Panc1 (cell line): ENCODE measurements at regions not wholly inside any gene's neighbourhood (a gene's known extent, or its start where the extent isn't known, plus 50 kb on each side); places are given as distances from the start of the nearest gene placed in this dataset.

Experiments
- ATAC-seq: fragments of 200-7000 bp; cut with Tn5 transposase; 2 replicates; pipeline ENCODE4 v1.9.1; 2020; ENCODE audit warnings: mild to moderate bottlenecking, moderate library complexity
- BruUV-seq: library from RNA; stranded (reverse); fragments of 400-500 nt; replicated peaks from 2 replicates; lab custom pipeline; 2021; lab: Mats Ljungman, UMichigan
- CTCF ChIA-PET: fragments of 300-600 bp; sonication (Branson Sonifier 250); formaldehyde crosslinking; loops from one replicate; lab custom pipeline; 2022; ENCODE audit warnings: antibody characterized with exemption; lab: Charles Lee
- POLR2A ChIA-PET: fragments of 300-600 bp; sonication (Branson Sonifier 250); formaldehyde crosslinking; loops from one replicate; lab custom pipeline; 2022; ENCODE audit warnings: antibody characterized with exemption; lab: Charles Lee
- DNase-seq: peaks from one replicate; pipeline ENCODE4 v3.0.0-alpha.2; 2010; ENCODE audit warnings: low read depth, low spot score
- H3K27ac ChIP-seq: 2 replicates; pipeline ENCODE4 v1.5.1; 2011; ENCODE audit warnings: mild to moderate bottlenecking, low read length, inconsistent platforms
- H3K27me3 ChIP-seq: fragments of 200-500 bp; sonication (Bioruptor generic); 2 replicates; pipeline ENCODE4 v1.6.0; 2014; ENCODE audit warnings: low read length, inconsistent platforms; ENCODE audit not compliant: control insufficient read depth, insufficient read depth
- H3K36me3 ChIP-seq: fragments of 200-500 bp; sonication (Bioruptor generic); 2 replicates; pipeline ENCODE4 v1.5.1; 2014; ENCODE audit warnings: inconsistent platforms, mild to moderate bottlenecking, low read length, moderate library complexity; ENCODE audit not compliant: control insufficient read depth, insufficient read depth
- H3K4me1 ChIP-seq: 2 replicates; pipeline ENCODE4 v1.5.1; 2011; ENCODE audit warnings: inconsistent platforms, mild to moderate bottlenecking, low read length, moderate library complexity; ENCODE audit not compliant: control insufficient read depth, insufficient read depth
- H3K4me3 ChIP-seq, 2 experiments: 2 replicates each; pipeline ENCODE4 v1.5.1; 2011 to 2012; ENCODE audit warnings: low read depth in 2 of 2, low read length in 2 of 2, mild to moderate bottlenecking in 2 of 2, inconsistent platforms in 1 of 2, moderate library complexity in 1 of 2
- H3K9me3 ChIP-seq: fragments of 200-500 bp; sonication (Bioruptor generic); 2 replicates; pipeline ENCODE4 v1.5.1; 2014; ENCODE audit warnings: low read depth, mild to moderate bottlenecking, inconsistent platforms, low read length, moderate library complexity; ENCODE audit not compliant: control insufficient read depth, insufficient read depth
- CTCF ChIP-seq: fragments of 450-650 bp; IDR thresholded peaks from 2 replicates; pipeline ENCODE4 v1.5.1; 2017; ENCODE audit warnings: mild to moderate bottlenecking
- POLR2AphosphoS5 ChIP-seq: IDR thresholded peaks from 2 replicates; pipeline ENCODE4 v1.6.1; 2012; ENCODE audit warnings: mild to moderate bottlenecking, low read depth, low read length, moderate library complexity
- REST ChIP-seq, 2 experiments: IDR thresholded peaks; 2 replicates each; pipeline ENCODE4 v1.6.1; 2011 to 2012; ENCODE audit warnings: low read depth in 2 of 2, control low read depth in 1 of 2, low read length in 1 of 2, mild to moderate bottlenecking in 1 of 2, moderate library complexity in 1 of 2; ENCODE audit not compliant: insufficient read depth in 1 of 2
- SIN3A ChIP-seq: IDR thresholded peaks from 2 replicates; pipeline ENCODE4 v1.6.1; 2012; ENCODE audit warnings: low read depth, mild to moderate bottlenecking, low read length, moderate library complexity, borderline replicate concordance; ENCODE audit not compliant: insufficient read depth
- TCF7L2 ChIP-seq: IDR thresholded peaks from 2 replicates; pipeline ENCODE4 v1.6.1; 2011; ENCODE audit warnings: mild to moderate bottlenecking, low read depth, low read length, inconsistent platforms
- in situ Hi-C: cut with HindIII; loops from 2 replicates; pipeline ENCODE4 v1.10.0; 2016; ENCODE audit warnings: low sequenced_read_pairs, low pct_unique_long_range_greater_than_20kb
- intact Hi-C: fragments of 100-400 bp; cut with micrococcal nuclease; formaldehyde crosslinking; loops from one replicate; pipeline ENCODE4 v1.10.0; 2022; ENCODE audit not compliant: unreplicated experiment

DNA sequence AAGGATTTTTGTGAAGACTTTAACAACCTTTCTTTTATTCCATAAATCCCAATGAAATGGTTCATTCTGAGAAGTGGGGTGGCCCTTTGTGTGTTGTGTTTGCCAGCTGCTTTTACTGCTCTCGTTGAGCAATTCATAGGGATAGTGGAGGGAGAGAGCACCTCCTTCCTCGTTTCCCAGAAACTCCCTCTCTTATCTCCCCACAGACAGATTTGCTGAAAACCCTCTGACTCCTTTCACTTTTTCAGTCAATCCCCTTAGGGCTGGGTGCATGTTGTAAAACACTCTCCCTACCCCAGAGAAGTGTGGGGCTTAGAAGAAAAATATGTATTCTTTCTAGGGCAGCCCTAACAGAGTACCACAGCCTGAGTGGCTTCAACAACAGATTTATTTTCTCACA lies 557.2 kb upstream of the RGMA start:
- Histone ChIP-seq H3K27ac (no peak overlapping the region), H3K4me1 (no peaks in the 10 kb centered on the region), H3K9me3 (no peaks in the 10 kb centered on the region), H3K27me3 (no peaks in the 10 kb centered on the region), H3K36me3 (no peaks in the 10 kb centered on the region), H3K4me3 (no peak overlapping the region)
- intact Hi-C loops = no loop called here
- POLR2A ChIA-PET = no interaction called here
- ATAC-seq (no peak), DNase-seq (no peak)
- no peak for TF ChIP-seq TCF7L2
- no peak for TF ChIP-seq SIN3A
- TF ChIP-seq CTCF = no peak
- TF ChIP-seq POLR2AphosphoS5 = no peak
- CTCF ChIA-PET = no interaction called here
- BruUV-seq = no TSS peak
- in situ Hi-C loops = no loop called here

DNA sequence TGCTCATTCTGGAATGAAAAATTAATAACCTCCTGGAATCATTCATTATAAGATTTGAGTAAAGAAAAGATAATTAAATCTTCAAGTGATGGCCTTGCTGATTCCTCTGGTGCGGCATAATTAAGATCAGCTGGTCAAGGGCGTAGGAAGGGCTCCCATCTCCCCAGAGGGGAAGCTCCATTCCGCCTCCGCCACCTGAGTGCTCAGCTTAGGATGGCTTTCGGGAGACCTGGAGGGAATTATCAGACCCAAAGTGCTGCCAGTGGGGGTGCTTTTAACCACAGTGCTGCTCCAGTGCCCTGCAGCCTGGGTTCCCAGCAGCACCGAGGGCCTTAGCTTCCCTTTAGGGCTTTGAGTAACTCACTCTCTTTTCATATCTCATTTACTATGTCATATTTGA lies 556.6 kb upstream of the RGMA start:
- Histone ChIP-seq H3K9me3 (no peaks in the 10 kb centered on the region), H3K27me3 (no peaks in the 10 kb centered on the region), H3K36me3 (no peaks in the 10 kb centered on the region), H3K4me3 (no peak overlapping the region), H3K27ac (no peak overlapping the region), H3K4me1 (no peaks in the 10 kb centered on the region)
- no peak for ATAC-seq
- ChIA-PET POLR2A (no interaction called here), CTCF (no interaction called here)
- in situ Hi-C loops (no loop called here), intact Hi-C loops (no loop called here)
- no peak for DNase-seq
- no peak for TF ChIP-seq CTCF
- TF ChIP-seq SIN3A = no peak
- TF ChIP-seq POLR2AphosphoS5 = no peak
- no peak for TF ChIP-seq TCF7L2
- TF ChIP-seq REST (IDR thresholded peaks at IDR 0.05; ENCODE audit: insufficient read depth in 1 of 2, low read depth in 2 of 2, low read length in 1 of 2) = no peak
- no TSS peak for BruUV-seq

GRCh38 chr15:93644595-93644994 lies 555.6 kb upstream of the RGMA start:
- H3K9me3 ChIP-seq = no peaks in the 10 kb centered on the region
- no TSS peak for BruUV-seq
- no peak for DNase-seq
- H3K27ac ChIP-seq = no peak overlapping the region
- H3K36me3 ChIP-seq = no peaks in the 10 kb centered on the region
- ATAC-seq = no peak
- intact Hi-C loops = no loop called here
- ChIA-PET CTCF (no interaction called here), POLR2A (no interaction called here)
- no peaks in the 10 kb centered on the region for H3K4me1 ChIP-seq
- no peak overlapping the region for H3K4me3 ChIP-seq
- no peaks in the 10 kb centered on the region for H3K27me3 ChIP-seq
- in situ Hi-C loops = no loop called here
- TF ChIP-seq REST (IDR thresholded peaks at IDR 0.05; ENCODE audit: insufficient read depth in 1 of 2, low read depth in 2 of 2, low read length in 1 of 2) (no peak), TCF7L2 (no peak)
